HEK293T (cell line): ENCODE measurements at regions not wholly inside any gene's neighbourhood (a gene's known extent, or its start where the extent isn't known, plus 50 kb on each side); places are given as distances from the start of the nearest gene placed in this dataset.

Experiments
- CTCF ChIA-PET: fragments of 350-600 bp; formaldehyde crosslinking; extraction: SDS; loops from one replicate; lab custom pipeline; 2021; ENCODE audit warnings: antibody characterized with exemption, inconsistent platforms; lab: Yijun Ruan, JAX
- POLR2A ChIA-PET: fragments of 350-600 bp; formaldehyde crosslinking; extraction: SDS; loops from one replicate; lab custom pipeline; 2020; ENCODE audit warnings: antibody characterized with exemption, inconsistent platforms; lab: Yijun Ruan, JAX
- DNase-seq: peaks from one replicate; pipeline ENCODE4 v3.0.0; 2012; ENCODE audit warnings: mixed read lengths; ENCODE audit errors: extremely low spot score
- ARNT ChIP-seq: fragments of 450-650 bp; IDR thresholded peaks from 2 replicates; pipeline ENCODE4 v1.6.1; 2017; ENCODE audit warnings: mild to moderate bottlenecking
- BHLHE40 ChIP-seq: fragments of 450-650 bp; IDR thresholded peaks from 2 replicates; pipeline ENCODE4 v1.6.1; 2016; ENCODE audit warnings: mild to moderate bottlenecking, moderate library complexity, borderline replicate concordance
- CTBP1 ChIP-seq: fragments of 450-650 bp; IDR thresholded peaks from 2 replicates; pipeline ENCODE4 v1.6.1; 2016; ENCODE audit warnings: borderline replicate concordance
- ELF4 ChIP-seq: fragments of 450-650 bp; IDR thresholded peaks from 2 replicates; pipeline ENCODE4 v1.6.1; 2017; ENCODE audit warnings: antibody characterized with exemption
- FOXA1 ChIP-seq: fragments of 450-650 bp; IDR thresholded peaks from 2 replicates; pipeline ENCODE4 v1.6.1; 2016; ENCODE audit warnings: mild to moderate bottlenecking
- FOXK2 ChIP-seq: fragments of 450-650 bp; IDR thresholded peaks from 2 replicates; pipeline ENCODE4 v1.6.1; 2016; ENCODE audit warnings: mild to moderate bottlenecking
- FOXM1 ChIP-seq: fragments of 450-650 bp; IDR thresholded peaks from 2 replicates; pipeline ENCODE4 v1.6.1; 2017; ENCODE audit warnings: mild to moderate bottlenecking, borderline replicate concordance
- HDGF ChIP-seq: fragments of 450-650 bp; IDR thresholded peaks from 2 replicates; pipeline ENCODE4 v1.6.1; 2017; ENCODE audit warnings: antibody characterized with exemption, borderline replicate concordance
- L3MBTL2 ChIP-seq: fragments of 450-650 bp; conservative IDR thresholded peaks from 2 replicates; pipeline ENCODE4 v1.6.1; 2016; ENCODE audit warnings: mild to moderate bottlenecking
- LEF1 ChIP-seq: fragments of 450-650 bp; IDR thresholded peaks from 2 replicates; pipeline ENCODE4 v1.6.1; 2017; ENCODE audit warnings: mild to moderate bottlenecking, borderline replicate concordance
- NFRKB ChIP-seq: fragments of 450-650 bp; IDR thresholded peaks from 2 replicates; pipeline ENCODE4 v1.6.1; 2016; ENCODE audit warnings: mild to moderate bottlenecking, moderate library complexity
- PKNOX1 ChIP-seq: fragments of 450-650 bp; IDR thresholded peaks from 2 replicates; pipeline ENCODE4 v1.6.1; 2016
- SP1 ChIP-seq: fragments of 450-650 bp; IDR thresholded peaks from 2 replicates; pipeline ENCODE4 v1.6.1; 2017
- SUZ12 ChIP-seq: fragments of 450-650 bp; IDR thresholded peaks from 2 replicates; pipeline ENCODE4 v1.6.1; 2016; ENCODE audit warnings: mild to moderate bottlenecking
- TARDBP ChIP-seq: fragments of 450-650 bp; IDR thresholded peaks from 2 replicates; pipeline ENCODE4 v1.6.1; 2016
- ZNF384 ChIP-seq: fragments of 450-650 bp; IDR thresholded peaks from 2 replicates; pipeline ENCODE4 v1.6.1; 2016

GRCh38 chr20:59515906-59516209, 88.5 kb upstream of the PHACTR3 start:
- no peak for DNase-seq
- POLR2A ChIA-PET: no interaction called here
- TF ChIP-seq FOXK2 (no peak), ELF4 (no peak), SUZ12 (no peak), LEF1 (no peak), PKNOX1 (no peak)
- CTCF ChIA-PET: interaction anchor here (0.7 to 1.9 kb wide), 4 partner anchors 10 to 240 kb away, joined by 3 to 9 read pairs (median 5); no protein-coding TSS in a partner anchor

- peak; percentile 69 for DNase-seq
- ChIA-PET POLR2A (no interaction called here), CTCF (interaction anchor here (0.7 kb wide), 1 partner anchor 9 kb away, joined by 3 read pairs; no protein-coding TSS in a partner anchor)
- TF ChIP-seq NFRKB: no peak
- no peak for TF ChIP-seq PKNOX1
These were observed 85.2 kb upstream of the PHACTR3 start for GRCh38 chr20:59518881-59519706.

- no peak for DNase-seq
- ChIA-PET POLR2A (no interaction called here), CTCF (no interaction called here)
- TF ChIP-seq BHLHE40: no peak
- no peak for TF ChIP-seq ELF4
- TF ChIP-seq SUZ12: no peak
- no peak for TF ChIP-seq TARDBP
- TF ChIP-seq PKNOX1: no peak
These were observed 84.7 kb upstream of the PHACTR3 start for GRCh38 chr20:59519707-59520014.

GRCh38 chr20:59520814-59521213, 83.5 kb upstream of the PHACTR3 start:
- CTCF ChIA-PET: no interaction called here
- no peak for TF ChIP-seq ZNF384
- TF ChIP-seq SUZ12: no peak
- no peak for TF ChIP-seq HDGF
- TF ChIP-seq SP1: no peak
- TF ChIP-seq NFRKB: no peak
- no peak for TF ChIP-seq ELF4
- no peak for TF ChIP-seq BHLHE40
- TF ChIP-seq LEF1: no peak
- no peak for TF ChIP-seq PKNOX1
- no peak for TF ChIP-seq TARDBP
- no peak for TF ChIP-seq CTBP1
- no peak for TF ChIP-seq FOXA1

GRCh38 chr20:59525500-59526241, 78.7 kb upstream of the PHACTR3 start:
- POLR2A ChIA-PET: no interaction called here
- CTCF ChIA-PET: interaction anchor here (0.6 to 1.9 kb wide), 3 partner anchors 10 to 721 kb away, joined by 3 to 9 read pairs (median 4); no protein-coding TSS in a partner anchor
- TF ChIP-seq ZNF384: no peak
- no peak for TF ChIP-seq ARNT
- no peak for TF ChIP-seq SP1
- TF ChIP-seq HDGF: no peak
- TF ChIP-seq BHLHE40: no peak
- TF ChIP-seq L3MBTL2: no peak
- no peak for TF ChIP-seq PKNOX1
- no peak for TF ChIP-seq NFRKB
- no peak for TF ChIP-seq LEF1
- TF ChIP-seq FOXM1: no peak
- no peak for TF ChIP-seq SUZ12
- DNase-seq: peak; percentile 78

More at GRCh38 chr20:59520814-59521213, 83.5 kb upstream of the PHACTR3 start:
- DNase-seq: no peak
- POLR2A ChIA-PET: no interaction called here
